Breast epithelium (tissue), 4 donors: ENCODE measurements at regions not wholly inside any gene's neighbourhood (a gene's known extent, or its start where the extent isn't known, plus 50 kb on each side); places are given as distances from the start of the nearest gene placed in this dataset.

Source experiments
- DNase-seq, 2 donors: peaks; one replicate each; pipeline ENCODE4 v3.0.0-alpha.2; 2019; ENCODE audit warnings: low spot score in 2 of 2
- H3K27ac ChIP-seq, 2 donors: fragments of 200-600 bp; sonication (generic) in 1 of 2; one replicate each; pipeline ENCODE4 v1.5.1; 2016 to 2019; ENCODE audit warnings: mild to moderate bottlenecking in 1 of 2
- H3K27me3 ChIP-seq, 2 donors: fragments of 200-600 bp; sonication (generic) in 1 of 2; one replicate each; pipeline versions ENCODE4 v1.5.1 to v1.6.0; 2017 to 2019; ENCODE audit warnings: control low read depth in 1 of 2, mild to moderate bottlenecking in 1 of 2
- H3K36me3 ChIP-seq: fragments of 200-600 bp; one replicate; pipeline ENCODE4 v1.5.1; 2019
- H3K4me1 ChIP-seq, 2 donors: fragments of 200-600 bp; sonication (generic); one replicate each; pipeline ENCODE4 v1.5.1; 2016 to 2019; ENCODE audit warnings: control low read depth in 1 of 2
- H3K4me3 ChIP-seq, 3 donors: fragments of 200-600 bp; sonication (generic); 1 replicate in 2 of 3; 2 replicates in 1 of 3; pipeline ENCODE4 v1.5.1; 2016 to 2019; ENCODE audit warnings: mild to moderate bottlenecking in 3 of 3, moderate library complexity in 2 of 3
- H3K9me3 ChIP-seq, 2 donors: fragments of 200-600 bp; sonication (generic) in 1 of 2; one replicate each; pipeline ENCODE4 v1.5.1; 2016 to 2019; ENCODE audit warnings: control low read depth in 1 of 2
- POLR2A ChIP-seq: fragments of 450-650 bp; IDR thresholded peaks from one replicate; pipeline ENCODE4 v1.6.1; 2016; ENCODE audit warnings: antibody characterized with exemption, mild to moderate bottlenecking, moderate library complexity
- POLR2AphosphoS5 ChIP-seq, 3 donors: sonication (generic); formaldehyde crosslinking; IDR thresholded peaks; one replicate each; pipeline ENCODE4 v1.6.1; 2017; ENCODE audit warnings: antibody characterized with exemption in 3 of 3
- intact Hi-C: fragments of 100-400 bp; cut with DNase I; formaldehyde crosslinking; loops from one replicate; pipeline ENCODE4 v1.15.1; 2023; ENCODE audit warnings: low total_unique reads
- TF ChIP-seq, protein P1 (sequence below), 3 donors: fragments of 450-650 bp; IDR thresholded peaks; one replicate each; pipeline ENCODE4 v1.5.1; 2016 to 2017; ENCODE audit warnings: antibody characterized with exemption in 3 of 3, mild to moderate bottlenecking in 3 of 3, moderate library complexity in 3 of 3

DNA sequence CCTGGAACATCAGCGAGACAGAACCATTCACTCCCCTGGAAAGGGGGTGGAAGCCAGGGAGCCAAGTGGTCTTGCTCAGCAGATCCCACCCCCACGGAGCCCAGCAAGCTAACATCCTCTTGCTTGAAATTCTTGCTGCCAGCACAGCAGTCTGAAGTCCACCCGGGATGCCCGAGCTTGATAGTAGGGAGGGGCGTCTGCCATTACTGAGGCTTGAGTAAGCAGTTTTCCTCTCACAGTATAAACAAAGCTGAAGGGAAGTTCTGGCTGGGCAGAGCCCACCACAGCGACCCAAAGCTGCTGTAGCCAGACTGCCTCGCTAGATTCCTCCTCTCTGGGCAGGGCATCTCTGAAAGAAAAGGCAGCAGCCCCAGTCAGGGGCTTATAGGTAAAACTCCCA is 764.8 kb upstream of the LUZP2 start:
- no peak for DNase-seq
- no peaks in the 10 kb centered on the region for H3K27me3 ChIP-seq
- H3K9me3 ChIP-seq = peaks cover 0 to 9% of the 10 kb centered on the region in 2 donors
- H3K4me3 ChIP-seq = no peak overlapping the region
- no peaks in the 10 kb centered on the region for H3K36me3 ChIP-seq
- TF ChIP-seq POLR2A (no peak), POLR2AphosphoS5 (IDR thresholded peaks at IDR 0.05) (no peak)
- TF ChIP-seq, protein P1, sequence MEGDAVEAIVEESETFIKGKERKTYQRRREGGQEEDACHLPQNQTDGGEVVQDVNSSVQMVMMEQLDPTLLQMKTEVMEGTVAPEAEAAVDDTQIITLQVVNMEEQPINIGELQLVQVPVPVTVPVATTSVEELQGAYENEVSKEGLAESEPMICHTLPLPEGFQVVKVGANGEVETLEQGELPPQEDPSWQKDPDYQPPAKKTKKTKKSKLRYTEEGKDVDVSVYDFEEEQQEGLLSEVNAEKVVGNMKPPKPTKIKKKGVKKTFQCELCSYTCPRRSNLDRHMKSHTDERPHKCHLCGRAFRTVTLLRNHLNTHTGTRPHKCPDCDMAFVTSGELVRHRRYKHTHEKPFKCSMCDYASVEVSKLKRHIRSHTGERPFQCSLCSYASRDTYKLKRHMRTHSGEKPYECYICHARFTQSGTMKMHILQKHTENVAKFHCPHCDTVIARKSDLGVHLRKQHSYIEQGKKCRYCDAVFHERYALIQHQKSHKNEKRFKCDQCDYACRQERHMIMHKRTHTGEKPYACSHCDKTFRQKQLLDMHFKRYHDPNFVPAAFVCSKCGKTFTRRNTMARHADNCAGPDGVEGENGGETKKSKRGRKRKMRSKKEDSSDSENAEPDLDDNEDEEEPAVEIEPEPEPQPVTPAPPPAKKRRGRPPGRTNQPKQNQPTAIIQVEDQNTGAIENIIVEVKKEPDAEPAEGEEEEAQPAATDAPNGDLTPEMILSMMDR (IDR thresholded peaks at IDR 0.05) = no peak
- no peak overlapping the region for H3K27ac ChIP-seq
- H3K4me1 ChIP-seq = no peaks in the 10 kb centered on the region
- intact Hi-C loops = no loop called here

DNA sequence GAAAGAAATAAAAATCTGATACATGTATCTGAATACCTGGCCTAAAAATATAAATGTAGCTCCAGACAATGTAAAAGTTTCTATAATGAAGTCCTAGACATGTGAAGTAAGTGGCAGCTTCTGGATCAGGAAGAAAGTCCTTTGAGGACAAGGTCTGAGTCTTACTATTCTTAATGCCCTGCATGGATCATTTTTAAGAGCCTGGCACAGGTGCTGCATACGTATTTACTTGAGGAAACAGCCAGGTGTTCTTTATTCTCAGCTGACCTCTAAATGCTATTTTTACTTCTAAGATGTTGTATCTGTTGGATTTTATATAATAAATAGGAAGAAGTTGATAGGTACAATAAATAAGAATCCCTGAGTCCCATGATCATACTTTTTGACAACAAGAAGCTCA is 750.0 kb upstream of the LUZP2 start:
- DNase-seq = no peak
- Histone ChIP-seq H3K4me3 (no peak overlapping the region), H3K9me3 (no peaks in the 10 kb centered on the region), H3K27me3 (no peaks in the 10 kb centered on the region), H3K27ac (no peak overlapping the region), H3K4me1 (no peaks in the 10 kb centered on the region), H3K36me3 (no peaks in the 10 kb centered on the region)
- TF ChIP-seq POLR2AphosphoS5 (IDR thresholded peaks at IDR 0.05) (no peak), POLR2A (no peak)
- TF ChIP-seq, protein P1 (IDR thresholded peaks at IDR 0.05) = no peak
- intact Hi-C loops = no loop called here

DNA sequence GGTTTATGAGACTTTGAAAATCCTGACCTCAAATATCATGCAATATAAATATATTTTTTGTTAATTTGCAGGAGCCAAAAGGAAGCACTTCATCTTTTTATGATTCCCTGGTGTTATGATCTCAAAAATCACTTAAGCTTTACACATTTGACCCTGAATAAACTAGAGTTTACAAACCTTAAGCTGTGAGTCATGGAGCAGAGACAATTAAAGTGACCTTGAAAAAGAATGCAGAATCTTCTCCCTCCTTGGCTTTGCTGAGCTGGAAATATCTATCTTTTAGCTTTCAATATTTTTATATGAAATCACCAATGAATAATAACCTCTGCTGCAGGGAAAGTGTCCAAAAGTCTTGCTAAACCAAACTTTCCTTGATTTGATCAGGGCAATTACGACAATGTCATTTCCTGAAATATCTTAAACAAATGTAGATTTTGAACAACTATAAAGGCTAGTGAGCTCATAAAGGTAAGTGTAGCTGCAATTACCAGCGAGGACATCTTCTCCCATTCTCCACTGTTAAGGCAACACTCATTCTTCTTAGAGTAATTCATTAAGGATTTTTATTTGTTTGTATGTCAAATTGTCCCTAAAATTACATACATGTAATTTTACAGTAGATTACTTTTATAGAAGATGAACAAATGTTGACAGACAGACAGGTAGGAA is 747.0 kb upstream of the LUZP2 start:
- Histone ChIP-seq H3K27me3 (no peaks in the 10 kb centered on the region), H3K36me3 (no peaks in the 10 kb centered on the region), H3K4me3 (no peak overlapping the region), H3K9me3 (no peaks in the 10 kb centered on the region), H3K27ac (no peak overlapping the region), H3K4me1 (no peaks in the 10 kb centered on the region)
- intact Hi-C loops = no loop called here
- TF ChIP-seq, protein P1 (IDR thresholded peaks at IDR 0.05) = no peak
- DNase-seq = no peak

DNA sequence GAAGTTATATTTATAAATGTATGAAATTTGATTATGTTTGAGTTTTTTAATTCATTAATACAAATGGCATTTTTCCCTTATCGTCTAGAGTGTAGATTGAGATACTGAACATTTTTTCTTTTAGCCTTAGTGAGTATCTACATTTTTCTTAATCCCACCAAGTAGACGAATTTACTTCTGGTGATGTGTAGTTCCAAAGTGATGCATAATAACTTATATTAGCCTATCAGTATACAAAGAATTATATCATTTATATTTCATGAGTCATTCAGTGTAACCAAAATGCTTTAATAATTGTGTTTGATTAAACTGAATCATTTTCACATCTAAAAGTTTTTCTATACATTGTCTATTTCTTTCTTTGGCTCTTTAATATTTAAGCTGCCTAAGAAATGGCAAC is 745.6 kb upstream of the LUZP2 start:
- intact Hi-C loops = no loop called here
- TF ChIP-seq, protein P1 (IDR thresholded peaks at IDR 0.05) = no peak

DNA sequence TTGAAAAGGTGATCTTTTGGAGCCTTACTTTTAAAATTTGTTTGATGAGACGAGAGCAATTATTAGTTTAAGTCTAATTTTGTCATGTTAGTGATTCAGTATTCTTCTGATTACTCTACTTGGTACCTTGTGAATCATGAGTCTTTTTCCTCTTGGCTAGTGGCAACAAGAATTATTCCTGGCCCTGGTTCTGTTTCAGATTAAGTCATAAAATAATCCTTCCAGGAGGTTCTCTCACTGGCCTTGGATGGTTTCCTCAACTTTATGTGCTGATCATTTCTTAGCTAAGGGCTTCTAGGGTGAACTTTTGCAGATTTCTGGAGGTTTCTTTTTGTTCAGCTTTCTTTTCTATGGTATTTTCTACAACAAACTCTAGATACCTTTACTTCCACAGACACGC is 741.8 kb upstream of the LUZP2 start:
- Histone ChIP-seq H3K27ac (no peak overlapping the region), H3K4me1 (no peaks in the 10 kb centered on the region), H3K9me3 (no peaks in the 10 kb centered on the region), H3K27me3 (no peaks in the 10 kb centered on the region), H3K4me3 (no peak overlapping the region), H3K36me3 (no peaks in the 10 kb centered on the region)
- TF ChIP-seq, protein P1 (IDR thresholded peaks at IDR 0.05) = no peak
- TF ChIP-seq POLR2AphosphoS5 (IDR thresholded peaks at IDR 0.05) (no peak), POLR2A (no peak)
- DNase-seq = no peak
- intact Hi-C loops = no loop called here

More for the DNA sequence above, 745.6 kb upstream of the LUZP2 start:
- no peak for DNase-seq
- no peaks in the 10 kb centered on the region for H3K9me3 ChIP-seq
- H3K27me3 ChIP-seq = no peaks in the 10 kb centered on the region
- no peaks in the 10 kb centered on the region for H3K4me1 ChIP-seq
- H3K27ac ChIP-seq = no peak overlapping the region
- no peak overlapping the region for H3K4me3 ChIP-seq
- H3K36me3 ChIP-seq = no peaks in the 10 kb centered on the region
